GM19372 (cell line): ENCODE measurements at regions not wholly inside any gene's neighbourhood (a gene's known extent, or its start where the extent isn't known, plus 50 kb on each side); places are given as distances from the start of the nearest gene placed in this dataset.

Experiments used
- ATAC-seq: cut with Tn5 transposase; IDR thresholded peaks from one replicate; pipeline ENCODE4 v1.9.1; 2021; ENCODE audit warnings: mild to moderate bottlenecking, low read depth, moderate library complexity; ENCODE audit not compliant: unreplicated experiment

DNA sequence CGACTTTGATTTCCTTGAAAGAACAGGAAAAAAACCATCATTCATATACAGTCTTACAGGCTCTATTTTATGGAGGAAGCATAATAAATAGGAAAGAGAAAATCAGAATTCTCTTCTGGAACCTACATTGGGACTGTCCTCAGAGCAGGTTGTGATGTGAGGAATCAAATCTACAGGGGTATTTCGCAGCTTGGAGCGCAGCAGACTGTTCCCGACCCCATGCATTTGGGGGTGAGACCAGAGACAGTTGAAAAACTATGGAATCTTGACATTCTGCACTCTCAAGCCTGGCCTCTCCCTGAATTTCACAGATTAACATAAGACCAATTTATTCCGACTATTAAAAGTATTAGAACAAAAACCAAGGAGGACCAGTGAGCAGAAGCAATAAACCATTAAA lies 93.3 kb upstream of the PRSS58 start:
- ATAC-seq, result no peak

GRCh38 chr7:142349670-142350405 lies 92.0 kb upstream of the PRSS58 start:
- no peak for ATAC-seq

- ATAC-seq, result no peak
Measured at GRCh38 chr7:142348921-142349405, 91.1 kb upstream of the PRSS58 start.

DNA sequence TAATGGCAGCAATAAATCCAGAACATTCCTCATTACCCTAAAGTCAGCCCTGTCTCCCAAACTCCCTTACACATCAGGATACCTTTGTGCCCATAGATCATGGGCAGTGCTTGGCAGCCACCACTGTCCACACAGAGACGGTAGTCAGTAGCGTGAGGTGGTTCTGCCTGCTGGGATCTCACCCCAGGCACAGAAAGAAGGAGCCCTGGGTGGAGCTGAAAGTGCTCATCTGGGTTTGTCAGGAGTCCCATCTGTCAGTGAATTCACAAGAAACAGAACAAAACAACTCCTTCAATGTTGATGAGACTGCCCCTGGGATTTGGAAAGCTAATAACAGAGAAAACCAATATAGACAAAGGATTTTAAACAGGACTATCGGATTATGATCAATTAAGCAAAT lies 90.2 kb upstream of the PRSS58 start:
- ATAC-seq, result no peak

- no peak for ATAC-seq
Measured at GRCh38 chr7:142347091-142347490, 89.2 kb upstream of the PRSS58 start.

DNA sequence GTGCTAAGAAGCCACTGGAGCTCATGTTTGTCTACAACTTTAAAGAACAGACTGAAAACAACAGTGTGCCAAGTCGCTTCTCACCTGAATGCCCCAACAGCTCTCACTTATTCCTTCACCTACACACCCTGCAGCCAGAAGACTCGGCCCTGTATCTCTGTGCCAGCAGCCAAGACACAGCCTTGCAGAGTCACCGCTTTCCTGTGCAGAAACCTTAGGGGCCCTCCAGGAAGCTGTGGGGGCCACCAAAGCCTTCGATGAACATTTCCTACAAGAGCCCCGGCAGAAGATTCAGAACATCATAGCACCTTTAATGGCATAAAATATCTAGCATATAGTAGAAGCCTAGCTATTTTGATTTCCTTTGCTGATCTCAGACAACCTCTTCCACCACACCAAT lies 88.0 kb upstream of the PRSS58 start:
- ATAC-seq, result no peak

DNA sequence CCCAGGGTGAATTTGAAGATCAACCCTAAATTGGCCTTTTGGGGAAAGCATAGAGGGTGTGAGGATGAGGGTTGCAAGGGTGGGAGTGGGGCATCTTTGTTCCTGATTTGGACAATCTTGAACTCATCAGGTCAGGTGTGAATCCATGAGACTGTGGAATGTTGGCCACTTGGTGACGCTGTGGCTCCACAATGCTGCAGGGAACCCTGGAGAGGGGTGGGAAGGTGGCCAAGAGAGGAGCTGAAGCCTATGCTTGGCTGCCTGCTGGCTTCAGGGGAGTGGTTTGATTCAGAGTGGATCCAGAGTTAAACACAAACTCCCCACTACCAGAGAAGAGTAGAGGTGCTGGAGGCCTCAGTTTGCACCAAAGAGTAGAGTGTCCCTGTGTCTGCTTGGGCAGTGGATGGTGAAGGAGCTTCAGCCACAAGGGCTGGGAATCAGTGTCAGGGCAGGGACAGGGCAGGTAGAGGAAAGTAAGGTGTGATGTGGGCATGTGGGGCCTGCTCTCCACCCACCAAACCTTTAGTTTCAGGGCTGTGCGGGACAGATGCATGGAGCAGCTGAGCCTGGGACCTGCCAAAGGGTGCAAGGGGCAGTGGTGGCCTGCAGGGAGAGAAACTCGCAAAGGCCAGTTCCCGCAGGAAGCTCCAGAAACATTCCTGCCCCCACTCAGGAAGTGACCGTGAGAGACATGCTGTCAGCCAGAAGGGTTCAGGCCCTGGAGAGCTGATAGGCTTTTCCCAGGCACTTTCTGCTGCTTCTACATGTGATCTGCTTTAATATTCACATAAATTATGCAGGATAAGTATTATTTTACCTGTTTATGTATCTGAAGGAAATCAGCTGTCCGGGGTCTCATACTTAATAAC lies 81.0 kb upstream of the PRSS58 start:
- ATAC-seq, result no peak

DNA sequence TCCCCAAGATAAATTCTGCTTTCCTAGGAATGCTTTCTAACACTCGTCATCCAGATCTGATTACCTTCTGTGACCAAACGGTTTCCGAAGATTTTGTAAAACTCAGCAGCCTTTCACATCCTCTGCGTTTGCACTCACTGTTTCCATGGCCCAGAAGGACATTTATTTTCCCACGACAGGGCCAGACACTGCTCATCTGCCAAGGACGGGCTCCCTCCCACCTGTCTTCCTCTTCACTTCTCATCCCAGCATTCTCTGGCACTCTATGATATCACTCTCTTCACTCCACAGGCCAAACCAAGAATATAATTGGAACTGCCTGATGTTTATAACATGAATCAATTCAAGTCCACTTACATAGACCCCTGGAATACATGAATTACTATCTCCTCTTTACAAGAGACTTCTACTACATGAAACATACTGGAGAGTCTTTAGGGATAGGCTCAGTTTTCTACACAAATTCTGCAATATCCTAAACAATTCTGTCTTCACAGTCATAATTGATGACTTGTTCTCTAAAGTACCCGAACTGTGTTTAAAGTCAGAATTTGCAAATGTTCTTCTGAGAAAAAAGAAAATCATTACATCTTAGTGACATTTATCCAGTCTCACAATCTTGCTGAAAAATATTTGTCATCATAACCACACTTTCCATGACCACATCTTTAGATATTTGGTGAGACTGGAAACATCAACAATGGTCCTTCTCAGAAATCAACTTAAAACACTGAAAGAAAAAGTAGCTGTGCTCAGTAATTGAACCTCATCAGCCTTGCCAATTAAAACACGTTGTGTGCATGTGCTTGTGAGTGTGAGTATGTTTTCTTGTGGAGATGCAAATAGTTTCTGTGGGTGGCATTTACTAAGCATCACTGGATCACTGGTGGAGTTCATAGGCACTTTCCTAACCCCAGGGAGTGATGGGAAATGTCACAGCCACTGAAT lies 79.5 kb upstream of the PRSS58 start:
- ATAC-seq, result no peak

GRCh38 chr7:142334806-142335205 lies 76.9 kb upstream of the PRSS58 start:
- ATAC-seq, result no peak

GRCh38 chr7:142334236-142334635 lies 76.4 kb upstream of the PRSS58 start:
- ATAC-seq, result no peak

GRCh38 chr7:142332421-142332820 lies 74.6 kb upstream of the PRSS58 start:
- no peak for ATAC-seq

DNA sequence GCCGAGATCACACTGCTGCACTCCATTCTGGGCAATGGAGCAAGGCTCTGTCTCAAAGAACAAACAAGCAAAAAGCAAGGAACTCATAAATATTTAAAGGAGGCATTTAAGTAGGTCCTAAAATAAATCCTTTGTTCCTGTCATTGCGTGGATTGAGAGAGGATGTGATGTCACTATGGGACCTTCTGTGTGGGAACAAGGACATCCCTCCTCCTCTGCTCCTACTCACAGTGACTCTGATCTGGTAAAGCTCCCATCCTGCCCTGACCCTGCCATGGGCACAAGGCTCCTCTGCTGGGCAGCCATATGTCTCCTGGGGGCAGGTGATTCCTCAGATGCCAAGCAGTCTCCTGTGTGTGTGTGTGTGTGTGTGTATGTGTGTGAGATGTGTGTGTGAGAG lies 74.1 kb upstream of the PRSS58 start:
- ATAC-seq, result no peak

- no peak for ATAC-seq
Measured at GRCh38 chr7:142329062-142329790, 71.4 kb upstream of the PRSS58 start.

DNA sequence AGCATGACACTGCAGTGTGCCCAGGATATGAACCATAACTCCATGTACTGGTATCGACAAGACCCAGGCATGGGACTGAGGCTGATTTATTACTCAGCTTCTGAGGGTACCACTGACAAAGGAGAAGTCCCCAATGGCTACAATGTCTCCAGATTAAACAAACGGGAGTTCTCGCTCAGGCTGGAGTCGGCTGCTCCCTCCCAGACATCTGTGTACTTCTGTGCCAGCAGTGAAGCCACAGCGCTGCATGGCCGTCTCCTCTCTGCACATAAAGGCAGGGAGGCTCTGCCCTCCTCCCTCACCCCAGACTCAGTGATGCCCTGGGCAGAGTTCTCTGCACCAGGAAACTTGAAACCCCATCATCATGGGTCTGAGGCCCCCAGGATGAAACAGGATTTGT lies 70.7 kb upstream of the PRSS58 start:
- ATAC-seq, result no peak

DNA sequence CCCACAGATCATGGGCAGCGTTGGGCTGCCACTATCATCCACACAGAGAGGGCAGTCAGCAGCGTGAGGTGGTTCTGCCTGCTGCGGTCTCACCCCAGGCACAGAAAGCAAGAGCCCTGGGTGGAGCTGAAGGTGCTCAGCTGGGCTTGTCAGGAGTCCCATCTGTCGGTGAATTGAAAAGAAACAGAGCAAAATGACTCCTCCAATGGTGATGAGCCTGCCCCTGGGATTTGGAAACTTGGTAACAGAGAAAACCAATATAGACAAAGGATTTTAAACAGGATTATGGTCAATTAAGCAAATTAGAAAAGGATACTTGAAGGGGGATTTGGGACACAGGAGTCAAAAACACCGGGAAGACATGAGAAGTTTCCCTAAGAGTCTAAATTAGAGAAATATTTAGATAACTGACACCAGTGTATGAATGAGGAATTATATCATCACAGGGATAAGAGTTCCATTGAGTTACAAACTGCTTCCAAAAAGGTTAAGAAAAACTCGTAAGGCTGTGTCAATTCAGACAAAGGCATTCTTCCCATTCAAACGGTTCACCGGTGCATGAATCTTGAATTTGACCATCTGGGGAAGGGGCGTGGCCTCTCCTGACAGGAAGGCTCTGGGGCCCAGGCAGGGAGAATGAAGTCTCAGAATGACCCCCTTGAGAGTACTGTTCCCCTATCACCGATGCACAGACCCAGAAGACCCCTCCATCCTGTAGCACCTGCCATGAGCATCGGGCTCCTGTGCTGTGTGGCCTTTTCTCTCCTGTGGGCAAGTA lies 70.0 kb upstream of the PRSS58 start:
- no peak for ATAC-seq

DNA sequence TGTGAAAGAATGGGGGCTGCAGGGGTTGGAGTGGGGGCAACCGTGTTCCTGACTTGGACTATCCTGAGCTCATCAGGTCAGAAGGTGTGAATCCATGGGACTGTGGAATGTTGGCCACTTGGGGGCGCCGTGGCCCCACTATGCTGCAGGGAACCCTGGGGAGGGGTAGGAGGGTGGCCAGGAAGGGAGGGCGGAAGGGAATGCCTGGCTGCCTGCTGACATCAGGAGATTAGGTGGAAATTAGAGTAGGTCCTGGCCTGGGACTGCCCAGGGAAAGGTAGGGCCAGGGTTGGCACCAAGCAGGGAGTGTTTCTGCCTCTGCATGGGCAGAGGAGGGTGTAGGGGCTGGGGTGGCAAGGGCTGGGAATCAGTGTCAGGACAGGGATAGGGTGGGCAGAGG lies 65.8 kb upstream of the PRSS58 start:
- ATAC-seq, result no peak

DNA sequence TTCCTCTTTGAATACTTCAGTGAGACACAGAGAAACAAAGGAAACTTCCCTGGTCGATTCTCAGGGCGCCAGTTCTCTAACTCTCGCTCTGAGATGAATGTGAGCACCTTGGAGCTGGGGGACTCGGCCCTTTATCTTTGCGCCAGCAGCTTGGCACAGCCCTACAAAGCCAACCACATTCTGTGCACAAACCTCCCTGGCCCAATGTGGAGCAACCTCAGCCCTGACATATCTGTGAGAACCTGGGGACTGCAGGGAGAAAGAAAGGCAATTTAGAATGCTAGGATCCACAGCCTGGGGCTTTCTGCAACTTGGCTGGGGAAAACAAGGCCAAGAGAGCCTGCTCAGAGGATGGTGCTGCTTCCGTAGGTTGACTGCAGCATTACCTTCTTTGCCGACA lies 63.5 kb upstream of the PRSS58 start:
- ATAC-seq, result no peak

GRCh38 chr7:142320883-142321282 lies 63.0 kb upstream of the PRSS58 start:
- no peak for ATAC-seq

DNA sequence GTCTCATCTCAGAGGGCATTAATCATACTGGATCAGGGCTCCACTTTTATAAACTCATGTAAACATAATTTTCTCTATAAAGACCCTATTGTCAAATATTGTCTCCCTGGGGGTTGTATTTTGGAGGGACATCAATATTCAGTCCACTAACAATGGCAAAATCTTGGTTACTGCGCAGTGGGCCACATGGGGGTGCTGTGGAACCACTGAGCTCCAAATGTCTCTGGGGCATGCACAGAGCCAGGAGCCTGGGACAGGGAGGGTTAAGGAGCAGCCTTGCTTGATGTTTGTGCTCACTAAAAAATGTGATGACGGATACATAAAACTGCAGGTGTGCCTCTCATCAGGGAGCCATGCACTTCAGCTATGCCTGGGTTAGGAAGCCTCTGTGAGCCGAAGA lies 62.1 kb upstream of the PRSS58 start:
- ATAC-seq, result no peak
